ENCODE measurements at regions not wholly inside any gene's neighbourhood (a gene's known extent, or its start where the extent isn't known, plus 50 kb on each side); places are given as distances from the start of the nearest gene placed in this dataset.

DNA sequence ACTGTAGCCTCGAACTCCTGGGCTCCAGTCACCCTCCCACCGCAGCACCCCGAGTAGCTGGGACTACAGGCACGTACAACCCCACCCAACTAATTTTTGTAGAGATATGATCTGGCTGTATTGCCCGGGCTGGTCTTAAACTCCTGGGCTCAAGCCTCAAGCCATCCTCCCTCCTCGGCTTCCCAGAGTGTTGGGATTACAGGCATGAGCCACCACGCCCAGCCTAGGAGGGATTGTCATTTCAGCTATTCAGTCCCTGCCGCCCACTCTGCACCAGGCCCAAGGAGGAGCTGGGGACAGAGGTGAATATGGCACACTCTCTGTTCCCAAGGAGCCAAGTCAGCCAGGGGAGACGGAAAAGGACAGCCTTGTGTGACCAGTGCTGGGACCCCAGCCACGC lies 256.2 kb downstream of the PARN start:
- Histone ChIP-seq H3K4me3 (replicated peaks in 1 of 2; ENCODE audit: low read depth in 1 of 2, low read length in 2 of 2) (no peak overlapping the region), H3K9ac (ENCODE audit: low read length) (no peak overlapping the region), H3K9me2 (ENCODE audit: insufficient read depth) (no peaks in the 10 kb centered on the region), H2AFZ (ENCODE audit: low read depth, low read length, poor library complexity, severe bottlenecking) (no peak overlapping the region), H4K20me1 (ENCODE audit: insufficient read depth) (no peaks in the 10 kb centered on the region), H3K36me3 (ENCODE audit: control insufficient read depth in 1 of 2, insufficient read depth in 2 of 2, low read length in 2 of 2) (no peaks in the 10 kb centered on the region), H3K4me2 (ENCODE audit: low read length) (peak overlapping the region; percentile 59), H3K27ac (ENCODE audit: low read depth, low read length) (no peak overlapping the region), H3K9me3 (ENCODE audit: control insufficient read depth in 1 of 2, insufficient read depth in 1 of 2, low read depth in 1 of 2, low read length in 2 of 2) (no peaks in the 10 kb centered on the region), H3K27me3 (ENCODE audit: insufficient read depth, low read length) (no peaks in the 10 kb centered on the region), H3K79me2 (ENCODE audit: insufficient read depth, low read length) (no peaks in the 10 kb centered on the region), H3K4me1 (ENCODE audit: control insufficient read depth in 1 of 2, insufficient read depth in 2 of 2, low read length in 2 of 2) (peaks cover 17 to 49% of the 10 kb centered on the region in 2 experiments)
- ChIA-PET POLR2A (no interaction called here), RAD21 (ENCODE audit: low non-redundant PET in 1 of 2, low total read pairs in 2 of 2, uncharacterized antibody in 2 of 2, unreplicated experiment in 2 of 2) (no interaction called here), CTCF (interaction anchor here (0.6 to 1.2 kb wide), 3 partner anchors 68 to 454 kb away, joined by 3 read pairs; partner anchors contain the start of gene ERCC4)
- intact Hi-C loops (cut with micrococcal nuclease): loop anchor here (5.0 kb wide), 1 partner anchor 153 kb away; no protein-coding TSS in a partner anchor
- no TSS peak for BruUV-seq (replicated peaks)
- DNase-seq (ENCODE audit: low read depth, low spot score): no peak
- ATAC-seq: 0 out of 2 replicates have a peak, but pooled peaks have one; percentile 24
- no peak for TF ChIP-seq EZH2phosphoT487 (IDR thresholded peaks at IDR 0.05; ENCODE audit: borderline replicate concordance)
- TF ChIP-seq REST (IDR thresholded peaks at IDR 0.05; ENCODE audit: low read depth): no peak
- TF ChIP-seq EGR1 (IDR thresholded peaks at IDR 0.05; ENCODE audit: low read depth): no peak
- TF ChIP-seq SIN3A (IDR thresholded peaks at IDR 0.05; ENCODE audit: low read depth): no peak
- TF ChIP-seq SRF (IDR thresholded peaks at IDR 0.05; ENCODE audit: low read depth): no peak
- TF ChIP-seq CBX3 (IDR thresholded peaks at IDR 0.05; ENCODE audit: low read depth): no peak
- TF ChIP-seq RAD21 (IDR thresholded peaks at IDR 0.05; ENCODE audit: low read depth): no peak
- TF ChIP-seq, protein P1, sequence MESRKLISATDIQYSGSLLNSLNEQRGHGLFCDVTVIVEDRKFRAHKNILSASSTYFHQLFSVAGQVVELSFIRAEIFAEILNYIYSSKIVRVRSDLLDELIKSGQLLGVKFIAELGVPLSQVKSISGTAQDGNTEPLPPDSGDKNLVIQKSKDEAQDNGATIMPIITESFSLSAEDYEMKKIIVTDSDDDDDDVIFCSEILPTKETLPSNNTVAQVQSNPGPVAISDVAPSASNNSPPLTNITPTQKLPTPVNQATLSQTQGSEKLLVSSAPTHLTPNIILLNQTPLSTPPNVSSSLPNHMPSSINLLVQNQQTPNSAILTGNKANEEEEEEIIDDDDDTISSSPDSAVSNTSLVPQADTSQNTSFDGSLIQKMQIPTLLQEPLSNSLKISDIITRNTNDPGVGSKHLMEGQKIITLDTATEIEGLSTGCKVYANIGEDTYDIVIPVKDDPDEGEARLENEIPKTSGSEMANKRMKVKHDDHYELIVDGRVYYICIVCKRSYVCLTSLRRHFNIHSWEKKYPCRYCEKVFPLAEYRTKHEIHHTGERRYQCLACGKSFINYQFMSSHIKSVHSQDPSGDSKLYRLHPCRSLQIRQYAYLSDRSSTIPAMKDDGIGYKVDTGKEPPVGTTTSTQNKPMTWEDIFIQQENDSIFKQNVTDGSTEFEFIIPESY (IDR thresholded peaks at IDR 0.05; ENCODE audit: extremely low read depth, insufficient replicate concordance, low read length): no peak
- no peak for TF ChIP-seq MAX (IDR thresholded peaks at IDR 0.05)
- TF ChIP-seq CEBPB (IDR thresholded peaks at IDR 0.05; ENCODE audit: low read depth): no peak
- TF ChIP-seq FOSL1 (IDR thresholded peaks at IDR 0.05; ENCODE audit: low read depth): no peak
- no peak for TF ChIP-seq SP1 (IDR thresholded peaks at IDR 0.05; ENCODE audit: low read depth)
- no peak for TF ChIP-seq CTCF (IDR thresholded peaks at IDR 0.05 in 2 of 3, conservative IDR thresholded peaks at IDR 0.05 in 1 of 3; ENCODE audit: borderline replicate concordance in 1 of 3, insufficient read depth in 1 of 3, low read depth in 2 of 3, low read length in 2 of 3)
- no peak for TF ChIP-seq TCF7L2 (IDR thresholded peaks at IDR 0.05; ENCODE audit: borderline replicate concordance, extremely low read depth, insufficient read depth, insufficient read length)
- TF ChIP-seq ZFX (IDR thresholded peaks at IDR 0.05): no peak
